ENCODE measurements at regions not wholly inside any gene's neighbourhood (a gene's known extent, or its start where the extent isn't known, plus 50 kb on each side); places are given as distances from the start of the nearest gene placed in this dataset.

- DNase-seq: no peak
Measured at GRCh38 chr13:107075576-107075975, 507.6 kb upstream of the ARGLU1 start.

- no peak for DNase-seq
Measured at GRCh38 chr13:107070792-107071191, 502.9 kb upstream of the ARGLU1 start.

GRCh38 chr13:107069108-107069776 lies 501.3 kb upstream of the ARGLU1 start:
- no peak for DNase-seq

- no peak for DNase-seq
Measured at GRCh38 chr13:107067381-107067780, 499.4 kb upstream of the ARGLU1 start.

GRCh38 chr13:107066355-107066754 lies 498.4 kb upstream of the ARGLU1 start:
- DNase-seq: no peak

GRCh38 chr13:107065036-107065435 lies 497.1 kb upstream of the ARGLU1 start:
- DNase-seq: no peak

- no peak for DNase-seq
Measured at GRCh38 chr13:107057028-107057631, 489.2 kb upstream of the ARGLU1 start.

GRCh38 chr13:107043021-107043956 lies 475.4 kb upstream of the ARGLU1 start:
- no peak for DNase-seq

GRCh38 chr13:107035778-107036177 lies 467.8 kb upstream of the ARGLU1 start:
- no peak for DNase-seq

- no peak for DNase-seq
Measured at GRCh38 chr13:107035186-107035585, 467.2 kb upstream of the ARGLU1 start.

GRCh38 chr13:107034236-107034872 lies 466.4 kb upstream of the ARGLU1 start:
- DNase-seq: no peak

- DNase-seq: no peak
Measured at GRCh38 chr13:107031716-107032115, 463.8 kb upstream of the ARGLU1 start.

GRCh38 chr13:107028751-107029150 lies 460.8 kb upstream of the ARGLU1 start:
- no peak for DNase-seq

GRCh38 chr13:107025991-107026390 lies 458.1 kb upstream of the ARGLU1 start:
- DNase-seq: no peak

GRCh38 chr13:107023335-107023734 lies 455.4 kb upstream of the ARGLU1 start:
- DNase-seq: no peak

- DNase-seq: no peak
Measured at GRCh38 chr13:107020393-107020792, 452.5 kb upstream of the ARGLU1 start.

- no peak for DNase-seq
Measured at GRCh38 chr13:107018285-107018684, 450.3 kb upstream of the ARGLU1 start.

GRCh38 chr13:107006661-107007060 lies 438.7 kb upstream of the ARGLU1 start:
- no peak for DNase-seq

- DNase-seq: no peak
Measured at GRCh38 chr13:107005577-107005976, 437.6 kb upstream of the ARGLU1 start.

GRCh38 chr13:107003911-107004310 lies 436.0 kb upstream of the ARGLU1 start:
- DNase-seq: no peak

- no peak for DNase-seq
Measured at GRCh38 chr13:106998664-106999063, 430.7 kb upstream of the ARGLU1 start.

- DNase-seq: no peak
Measured at GRCh38 chr13:106997696-106998095, 429.8 kb upstream of the ARGLU1 start.
